Subcutaneous abdominal adipose tissue (tissue), 5 donors: ENCODE measurements at regions not wholly inside any gene's neighbourhood (a gene's known extent, or its start where the extent isn't known, plus 50 kb on each side); places are given as distances from the start of the nearest gene placed in this dataset.

ENCODE experiments used
- H3K27ac ChIP-seq: one replicate; pipeline ENCODE4 v1.7.0; 2013; ENCODE audit warnings: low read depth, mild to moderate bottlenecking, inconsistent platforms, low read length, moderate library complexity
- H3K27me3 ChIP-seq, 5 donors: one replicate each; pipeline ENCODE4 v1.7.0; 2013; ENCODE audit warnings: low read length in 5 of 5, inconsistent platforms in 1 of 5; ENCODE audit not compliant: control insufficient read depth in 5 of 5, insufficient read depth in 4 of 5
- H3K36me3 ChIP-seq, 5 donors: one replicate each; pipeline ENCODE4 v1.7.0; 2013; ENCODE audit warnings: low read length in 5 of 5; ENCODE audit not compliant: control insufficient read depth in 5 of 5, insufficient read depth in 5 of 5
- H3K4me1 ChIP-seq, 5 donors: one replicate each; pipeline ENCODE4 v1.7.0; 2013; ENCODE audit warnings: low read length in 5 of 5, mild to moderate bottlenecking in 3 of 5, moderate library complexity in 1 of 5; ENCODE audit not compliant: control insufficient read depth in 5 of 5, insufficient read depth in 5 of 5
- H3K4me3 ChIP-seq, 5 donors: one replicate each; pipeline ENCODE4 v1.7.0; 2013; ENCODE audit warnings: low read length in 5 of 5, low read depth in 1 of 5
- H3K9ac ChIP-seq, 5 donors: one replicate each; pipeline ENCODE4 v1.7.0; 2013; ENCODE audit warnings: low read length in 5 of 5, mild to moderate bottlenecking in 4 of 5, moderate library complexity in 3 of 5
- H3K9me3 ChIP-seq, 5 donors: one replicate each; pipeline ENCODE4 v1.7.0; 2013; ENCODE audit warnings: low read length in 5 of 5; ENCODE audit not compliant: control insufficient read depth in 5 of 5
- donor health status: healthy.
- donor health status: healthy.
- donor health status: healthy.
- donor health status: healthy.
- donor health status: healthy.

GRCh38 chr11:110901441-110901840 lies 189.2 kb upstream of the ARHGAP20 start:
- Histone ChIP-seq H3K9me3 (no peaks in the 10 kb centered on the region), H3K27ac (no peak overlapping the region), H3K4me1 (peaks cover 0 to 3% (median 0%) of the 10 kb centered on the region in 5 donors), H3K4me3 (no peak overlapping the region), H3K36me3 (no peaks in the 10 kb centered on the region), H3K27me3 (no peaks in the 10 kb centered on the region), H3K9ac (no peak overlapping the region)

GRCh38 chr11:110900426-110900825 lies 188.2 kb upstream of the ARHGAP20 start:
- Histone ChIP-seq H3K27me3 (no peaks in the 10 kb centered on the region), H3K4me3 (no peak overlapping the region), H3K36me3 (no peaks in the 10 kb centered on the region), H3K9me3 (no peaks in the 10 kb centered on the region), H3K9ac (no peak overlapping the region), H3K4me1 (peaks cover 0 to 3% (median 0%) of the 10 kb centered on the region in 5 donors), H3K27ac (no peak overlapping the region)

- Histone ChIP-seq H3K27me3 (no peaks in the 10 kb centered on the region), H3K36me3 (no peaks in the 10 kb centered on the region), H3K9me3 (no peaks in the 10 kb centered on the region), H3K27ac (no peak overlapping the region), H3K4me1 (peaks cover 0 to 3% (median 0%) of the 10 kb centered on the region in 5 donors), H3K4me3 (no peak overlapping the region), H3K9ac (no peak overlapping the region)
Measured at GRCh38 chr11:110897035-110897434, 184.8 kb upstream of the ARHGAP20 start.

GRCh38 chr11:110896358-110896757 lies 184.1 kb upstream of the ARHGAP20 start:
- Histone ChIP-seq H3K27me3 (no peaks in the 10 kb centered on the region), H3K36me3 (no peaks in the 10 kb centered on the region), H3K9ac (no peak overlapping the region), H3K4me3 (no peak overlapping the region), H3K9me3 (no peaks in the 10 kb centered on the region), H3K4me1 (peaks cover 0 to 3% (median 0%) of the 10 kb centered on the region in 5 donors), H3K27ac (no peak overlapping the region)

- H3K36me3 ChIP-seq, result no peaks in the 10 kb centered on the region
- H3K4me1 ChIP-seq, result peaks cover 0 to 3% (median 0%) of the 10 kb centered on the region in 5 donors
- H3K9ac ChIP-seq, result no peak overlapping the region
- H3K4me3 ChIP-seq, result no peak overlapping the region
- no peaks in the 10 kb centered on the region for H3K9me3 ChIP-seq
- H3K27ac ChIP-seq, result no peak overlapping the region
- no peaks in the 10 kb centered on the region for H3K27me3 ChIP-seq
Measured at GRCh38 chr11:110894224-110894623, 182.0 kb upstream of the ARHGAP20 start.

GRCh38 chr11:110892741-110893285 lies 180.6 kb upstream of the ARHGAP20 start:
- Histone ChIP-seq H3K9me3 (no peaks in the 10 kb centered on the region), H3K27ac (no peak overlapping the region), H3K4me1 (peaks cover 0 to 3% (median 0%) of the 10 kb centered on the region in 5 donors), H3K36me3 (no peaks in the 10 kb centered on the region), H3K4me3 (no peak overlapping the region), H3K9ac (no peak overlapping the region), H3K27me3 (no peaks in the 10 kb centered on the region)

GRCh38 chr11:110891411-110891810 lies 179.2 kb upstream of the ARHGAP20 start:
- Histone ChIP-seq H3K9me3 (no peaks in the 10 kb centered on the region), H3K9ac (no peak overlapping the region), H3K36me3 (no peaks in the 10 kb centered on the region), H3K27ac (no peak overlapping the region), H3K27me3 (no peaks in the 10 kb centered on the region), H3K4me3 (no peak overlapping the region), H3K4me1 (peaks cover 0 to 9% (median 3%) of the 10 kb centered on the region in 5 donors)

GRCh38 chr11:110890995-110891394 lies 178.8 kb upstream of the ARHGAP20 start:
- Histone ChIP-seq H3K4me3 (no peak overlapping the region), H3K27ac (no peak overlapping the region), H3K4me1 (peaks cover 0 to 14% (median 7%) of the 10 kb centered on the region in 5 donors), H3K36me3 (no peaks in the 10 kb centered on the region), H3K9ac (no peak overlapping the region), H3K9me3 (no peaks in the 10 kb centered on the region), H3K27me3 (no peaks in the 10 kb centered on the region)

GRCh38 chr11:110886288-110886970 lies 174.2 kb upstream of the ARHGAP20 start:
- Histone ChIP-seq H3K9ac (no peak overlapping the region), H3K27me3 (no peaks in the 10 kb centered on the region), H3K4me1 (peaks cover 2 to 25% (median 13%) of the 10 kb centered on the region in 5 donors), H3K4me3 (no peak overlapping the region), H3K9me3 (no peaks in the 10 kb centered on the region), H3K36me3 (no peaks in the 10 kb centered on the region), H3K27ac (no peak overlapping the region)

GRCh38 chr11:110883256-110883655 lies 171.0 kb upstream of the ARHGAP20 start:
- Histone ChIP-seq H3K9ac (no peak overlapping the region), H3K4me3 (no peak overlapping the region), H3K4me1 (peaks cover 2 to 25% (median 13%) of the 10 kb centered on the region in 5 donors), H3K27ac (no peak overlapping the region), H3K27me3 (no peaks in the 10 kb centered on the region), H3K36me3 (no peaks in the 10 kb centered on the region), H3K9me3 (no peaks in the 10 kb centered on the region)
